ENCODE measurements at regions not wholly inside any gene's neighbourhood (a gene's known extent, or its start where the extent isn't known, plus 50 kb on each side); places are given as distances from the start of the nearest gene placed in this dataset.

DNA sequence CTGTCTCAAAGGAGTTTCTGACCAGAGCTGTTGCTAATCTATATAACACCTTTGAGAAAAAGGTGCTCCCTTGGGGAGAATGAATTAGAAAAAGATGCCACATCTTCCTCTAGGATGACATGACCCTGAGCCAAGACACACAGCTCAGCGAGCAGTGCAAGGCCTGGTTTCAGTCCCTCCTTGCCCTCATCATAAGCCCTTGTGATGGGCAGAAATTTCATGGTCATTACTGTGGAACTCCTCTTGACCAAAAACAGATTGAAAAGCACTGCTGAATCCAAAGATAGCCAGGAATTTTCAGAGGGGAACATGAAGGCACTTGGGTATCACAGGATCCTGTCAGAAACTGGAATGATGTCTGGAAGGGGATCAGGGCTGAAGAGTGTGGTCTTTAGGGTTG lies 74.1 kb upstream of the IRX6 start:
- DNase-seq (ENCODE audit: extremely low spot score) = no peak
- CTCF ChIA-PET = no interaction called here
- POLR2A ChIA-PET = no interaction called here
- no peak for TF ChIP-seq SP1 (IDR thresholded peaks at IDR 0.05)

DNA sequence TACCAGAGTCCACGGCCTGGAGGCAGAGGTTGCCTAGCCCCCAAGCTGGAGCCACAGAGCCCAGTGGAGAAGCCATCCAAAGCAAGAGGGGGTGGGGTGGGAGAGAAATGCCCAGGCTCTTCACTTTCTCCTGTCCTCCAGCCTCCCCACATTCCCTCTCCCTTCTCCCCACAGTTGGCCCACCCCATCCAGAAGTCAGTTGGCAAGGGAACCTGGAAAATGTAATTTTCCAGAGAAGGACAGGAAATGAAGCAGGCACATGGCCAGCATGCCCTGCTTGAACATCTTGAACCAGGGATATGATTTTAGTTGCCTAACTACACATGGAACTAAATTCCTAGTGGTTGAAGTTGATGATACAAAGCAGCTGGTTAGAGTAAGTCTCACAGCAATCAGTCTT lies 73.3 kb upstream of the IRX6 start:
- POLR2A ChIA-PET = no interaction called here
- TF ChIP-seq CTBP1 (IDR thresholded peaks at IDR 0.05; ENCODE audit: borderline replicate concordance) (no peak), SP1 (IDR thresholded peaks at IDR 0.05) (no peak), FOXK2 (IDR thresholded peaks at IDR 0.05) (no peak), ZNF384 (IDR thresholded peaks at IDR 0.05) (no peak), HDGF (IDR thresholded peaks at IDR 0.05; ENCODE audit: borderline replicate concordance) (no peak), FOXM1 (IDR thresholded peaks at IDR 0.05; ENCODE audit: borderline replicate concordance) (no peak), ARNT (IDR thresholded peaks at IDR 0.05) (no peak), TARDBP (IDR thresholded peaks at IDR 0.05) (no peak), FOXA1 (IDR thresholded peaks at IDR 0.05) (no peak), LEF1 (IDR thresholded peaks at IDR 0.05; ENCODE audit: borderline replicate concordance) (no peak), SUZ12 (IDR thresholded peaks at IDR 0.05) (no peak), ELF4 (IDR thresholded peaks at IDR 0.05) (no peak), NFRKB (IDR thresholded peaks at IDR 0.05) (no peak), BHLHE40 (IDR thresholded peaks at IDR 0.05; ENCODE audit: borderline replicate concordance) (no peak), L3MBTL2 (conservative IDR thresholded peaks at IDR 0.05) (no peak)
- TF ChIP-seq, protein P1, sequence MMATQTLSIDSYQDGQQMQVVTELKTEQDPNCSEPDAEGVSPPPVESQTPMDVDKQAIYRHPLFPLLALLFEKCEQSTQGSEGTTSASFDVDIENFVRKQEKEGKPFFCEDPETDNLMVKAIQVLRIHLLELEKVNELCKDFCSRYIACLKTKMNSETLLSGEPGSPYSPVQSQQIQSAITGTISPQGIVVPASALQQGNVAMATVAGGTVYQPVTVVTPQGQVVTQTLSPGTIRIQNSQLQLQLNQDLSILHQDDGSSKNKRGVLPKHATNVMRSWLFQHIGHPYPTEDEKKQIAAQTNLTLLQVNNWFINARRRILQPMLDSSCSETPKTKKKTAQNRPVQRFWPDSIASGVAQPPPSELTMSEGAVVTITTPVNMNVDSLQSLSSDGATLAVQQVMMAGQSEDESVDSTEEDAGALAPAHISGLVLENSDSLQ (IDR thresholded peaks at IDR 0.05) = no peak
- CTCF ChIA-PET = no interaction called here
- no peak for DNase-seq (ENCODE audit: extremely low spot score)

DNA sequence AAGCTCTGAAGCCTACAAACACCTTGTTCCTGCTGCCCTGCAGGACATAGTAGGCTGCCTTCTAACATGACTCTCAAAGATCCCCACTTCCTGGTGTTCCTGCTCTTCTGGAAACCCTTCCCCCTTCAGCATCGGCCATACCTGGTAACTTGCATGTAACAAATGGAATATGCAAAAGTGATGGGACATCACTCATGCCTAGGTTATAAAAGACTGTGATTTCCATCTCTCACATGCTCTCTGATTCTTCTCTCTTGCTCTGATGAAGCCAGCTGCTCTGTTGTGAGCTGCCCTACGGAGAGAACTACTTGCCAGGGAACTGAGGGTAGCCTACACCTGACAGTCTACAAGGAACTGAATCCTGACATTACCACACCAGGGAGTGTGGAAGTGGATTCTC lies 72.9 kb upstream of the IRX6 start:
- CTCF ChIA-PET = no interaction called here
- TF ChIP-seq SUZ12 (IDR thresholded peaks at IDR 0.05) (no peak), ELF4 (IDR thresholded peaks at IDR 0.05) (no peak), FOXK2 (IDR thresholded peaks at IDR 0.05) (no peak), L3MBTL2 (conservative IDR thresholded peaks at IDR 0.05) (no peak), LEF1 (IDR thresholded peaks at IDR 0.05; ENCODE audit: borderline replicate concordance) (no peak), NFRKB (IDR thresholded peaks at IDR 0.05) (no peak), CTBP1 (IDR thresholded peaks at IDR 0.05; ENCODE audit: borderline replicate concordance) (no peak), TARDBP (IDR thresholded peaks at IDR 0.05) (no peak), HDGF (IDR thresholded peaks at IDR 0.05; ENCODE audit: borderline replicate concordance) (no peak), BHLHE40 (IDR thresholded peaks at IDR 0.05; ENCODE audit: borderline replicate concordance) (no peak), ARNT (IDR thresholded peaks at IDR 0.05) (no peak), FOXM1 (IDR thresholded peaks at IDR 0.05; ENCODE audit: borderline replicate concordance) (no peak), ZNF384 (IDR thresholded peaks at IDR 0.05) (no peak), SP1 (IDR thresholded peaks at IDR 0.05) (no peak), FOXA1 (IDR thresholded peaks at IDR 0.05) (no peak)
- TF ChIP-seq, protein P1 (IDR thresholded peaks at IDR 0.05) = no peak
- POLR2A ChIA-PET = no interaction called here
- DNase-seq (ENCODE audit: extremely low spot score) = no peak

DNA sequence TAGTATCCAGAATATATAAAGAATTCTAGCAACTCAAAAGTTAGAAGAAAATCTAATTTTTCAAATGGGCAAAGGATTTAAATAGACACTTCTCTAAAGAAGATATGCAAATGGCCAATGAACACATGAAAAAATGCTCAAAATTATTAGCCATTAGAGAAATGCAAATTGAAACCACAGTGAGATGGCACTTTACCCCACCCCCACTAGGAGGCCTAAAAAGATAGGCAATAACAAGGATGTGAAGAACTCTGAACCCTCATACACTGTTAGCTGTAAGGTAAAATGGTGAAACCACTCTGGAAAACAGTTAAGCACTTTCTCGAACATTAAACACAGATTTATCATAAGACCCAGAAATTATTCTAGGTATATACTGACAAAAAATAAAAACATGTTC lies 71.4 kb upstream of the IRX6 start:
- no peak for TF ChIP-seq BHLHE40 (IDR thresholded peaks at IDR 0.05; ENCODE audit: borderline replicate concordance)
- ChIA-PET POLR2A (interaction anchor here (0.7 kb wide), 1 partner anchor 110 kb away, joined by 3 read pairs; no protein-coding TSS in a partner anchor), CTCF (interaction anchor here (0.6 kb wide), 2 partner anchors 49 to 277 kb away, joined by 3 read pairs; no protein-coding TSS in a partner anchor)
- no peak for DNase-seq (ENCODE audit: extremely low spot score)

DNA sequence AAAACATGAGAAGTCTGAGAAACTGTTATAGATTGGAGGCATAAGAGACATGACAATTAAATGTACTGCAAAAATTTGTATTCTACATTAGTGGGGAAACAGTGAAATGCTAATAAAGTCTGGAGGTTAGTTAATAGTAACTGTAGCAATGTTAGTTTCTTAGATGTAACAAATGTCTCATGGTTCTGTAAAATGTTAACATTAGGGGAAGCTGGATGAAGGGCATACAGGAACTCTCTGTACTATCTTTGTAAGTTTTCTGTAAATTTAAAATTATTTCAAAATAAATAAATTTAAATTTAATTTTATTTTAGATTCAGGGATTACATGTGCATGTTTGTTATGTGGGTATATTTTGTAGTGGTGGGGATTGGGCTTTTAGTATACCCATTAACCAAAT lies 70.0 kb upstream of the IRX6 start:
- CTCF ChIA-PET = no interaction called here
- DNase-seq (ENCODE audit: extremely low spot score) = no peak
- no peak for TF ChIP-seq FOXA1 (IDR thresholded peaks at IDR 0.05)
- TF ChIP-seq, protein P1 (IDR thresholded peaks at IDR 0.05) = no peak
- TF ChIP-seq FOXK2 (IDR thresholded peaks at IDR 0.05) = no peak
- no peak for TF ChIP-seq SUZ12 (IDR thresholded peaks at IDR 0.05)
- no peak for TF ChIP-seq SP1 (IDR thresholded peaks at IDR 0.05)
- no peak for TF ChIP-seq BHLHE40 (IDR thresholded peaks at IDR 0.05; ENCODE audit: borderline replicate concordance)
- no peak for TF ChIP-seq ARNT (IDR thresholded peaks at IDR 0.05)
- TF ChIP-seq FOXM1 (IDR thresholded peaks at IDR 0.05; ENCODE audit: borderline replicate concordance) = no peak
- TF ChIP-seq TARDBP (IDR thresholded peaks at IDR 0.05) = no peak
- TF ChIP-seq LEF1 (IDR thresholded peaks at IDR 0.05; ENCODE audit: borderline replicate concordance) = no peak
- TF ChIP-seq ZNF384 (IDR thresholded peaks at IDR 0.05) = no peak
- POLR2A ChIA-PET = no interaction called here

DNA sequence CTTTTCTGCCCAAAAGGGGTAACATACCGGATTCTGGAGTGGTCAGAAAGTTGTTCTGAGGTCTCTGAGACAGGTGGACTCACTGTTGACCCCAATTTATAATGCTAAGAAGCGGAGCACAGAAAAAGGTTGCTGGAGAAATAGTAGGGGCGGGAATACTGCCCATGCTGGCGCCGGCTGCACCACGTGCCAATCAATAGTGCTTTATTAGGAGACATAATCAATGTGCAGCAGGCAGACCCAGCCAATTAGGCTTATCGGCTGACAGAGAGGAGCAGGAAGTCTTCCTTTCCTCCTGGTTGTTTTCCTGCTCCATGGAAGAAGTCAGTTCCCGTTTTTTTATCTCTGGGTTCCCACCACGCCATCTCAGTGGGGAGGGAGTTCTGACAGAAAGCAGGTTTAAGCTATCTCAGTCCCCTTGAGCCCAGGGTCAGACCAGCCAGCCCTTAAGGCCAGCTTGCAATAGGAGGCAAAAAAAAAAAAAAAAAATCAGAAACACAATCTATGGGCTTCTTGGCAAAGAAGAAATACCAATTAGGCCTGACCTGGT lies 68.2 kb upstream of the IRX6 start:
- no peak for DNase-seq (ENCODE audit: extremely low spot score)
- ChIA-PET POLR2A (no interaction called here), CTCF (no interaction called here)
- TF ChIP-seq L3MBTL2 (conservative IDR thresholded peaks at IDR 0.05) (no peak), LEF1 (IDR thresholded peaks at IDR 0.05; ENCODE audit: borderline replicate concordance) (no peak), SP1 (IDR thresholded peaks at IDR 0.05) (no peak), FOXK2 (IDR thresholded peaks at IDR 0.05) (no peak), NFRKB (IDR thresholded peaks at IDR 0.05) (no peak), ELF4 (IDR thresholded peaks at IDR 0.05) (no peak), BHLHE40 (IDR thresholded peaks at IDR 0.05; ENCODE audit: borderline replicate concordance) (no peak), ZNF384 (IDR thresholded peaks at IDR 0.05) (no peak), ARNT (IDR thresholded peaks at IDR 0.05) (no peak), SUZ12 (IDR thresholded peaks at IDR 0.05) (no peak), CTBP1 (IDR thresholded peaks at IDR 0.05; ENCODE audit: borderline replicate concordance) (no peak)
- TF ChIP-seq, protein P1 (IDR thresholded peaks at IDR 0.05) = no peak

All from HEK293T (cell line).